Prostate gland (tissue), 2 donors: ENCODE measurements at regions not wholly inside any gene's neighbourhood (a gene's known extent, or its start where the extent isn't known, plus 50 kb on each side); places are given as distances from the start of the nearest gene placed in this dataset.

Experiments
- POLR2A ChIP-seq: fragments of 450-650 bp; IDR thresholded peaks from one replicate; pipeline ENCODE4 v1.6.1; 2016; ENCODE audit warnings: antibody characterized with exemption, mild to moderate bottlenecking
- POLR2AphosphoS5 ChIP-seq: sonication (generic); formaldehyde crosslinking; IDR thresholded peaks from one replicate; pipeline ENCODE4 v1.6.1; 2017; ENCODE audit warnings: antibody characterized with exemption
- TF ChIP-seq, protein P1 (sequence below), 4 experiments: fragments of 200-600 bp in 2 of 4; fragments of 450-650 bp in 2 of 4; sonication (generic) in 2 of 4; IDR thresholded peaks; 1 replicate in 3 of 4; 2 replicates in 1 of 4; pipeline ENCODE4 v1.5.1; 2016 to 2019; ENCODE audit warnings: antibody characterized with exemption in 4 of 4, mild to moderate bottlenecking in 2 of 4, moderate library complexity in 2 of 4

DNA sequence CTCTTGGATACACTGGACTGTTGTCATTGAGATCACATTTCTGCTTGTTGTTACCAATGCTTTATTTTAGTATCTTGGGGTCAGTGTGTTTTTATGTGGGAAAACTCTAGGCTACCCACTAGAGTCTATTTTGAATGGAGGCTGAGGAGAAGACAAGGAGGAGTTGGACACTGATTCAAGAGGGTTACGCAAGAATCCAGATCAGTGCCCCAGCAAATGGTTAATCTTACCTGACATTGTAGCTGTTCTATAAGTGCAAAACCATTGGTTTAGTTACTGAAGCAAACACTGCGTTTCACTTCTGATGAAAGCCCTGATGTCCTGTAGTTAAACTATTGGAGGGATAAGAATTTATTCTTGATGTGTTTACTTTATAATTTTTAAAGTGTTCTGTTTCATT lies 331.1 kb upstream of the NR3C2 start:
- TF ChIP-seq POLR2A (no peak), POLR2AphosphoS5 (no peak)
- TF ChIP-seq, protein P1, sequence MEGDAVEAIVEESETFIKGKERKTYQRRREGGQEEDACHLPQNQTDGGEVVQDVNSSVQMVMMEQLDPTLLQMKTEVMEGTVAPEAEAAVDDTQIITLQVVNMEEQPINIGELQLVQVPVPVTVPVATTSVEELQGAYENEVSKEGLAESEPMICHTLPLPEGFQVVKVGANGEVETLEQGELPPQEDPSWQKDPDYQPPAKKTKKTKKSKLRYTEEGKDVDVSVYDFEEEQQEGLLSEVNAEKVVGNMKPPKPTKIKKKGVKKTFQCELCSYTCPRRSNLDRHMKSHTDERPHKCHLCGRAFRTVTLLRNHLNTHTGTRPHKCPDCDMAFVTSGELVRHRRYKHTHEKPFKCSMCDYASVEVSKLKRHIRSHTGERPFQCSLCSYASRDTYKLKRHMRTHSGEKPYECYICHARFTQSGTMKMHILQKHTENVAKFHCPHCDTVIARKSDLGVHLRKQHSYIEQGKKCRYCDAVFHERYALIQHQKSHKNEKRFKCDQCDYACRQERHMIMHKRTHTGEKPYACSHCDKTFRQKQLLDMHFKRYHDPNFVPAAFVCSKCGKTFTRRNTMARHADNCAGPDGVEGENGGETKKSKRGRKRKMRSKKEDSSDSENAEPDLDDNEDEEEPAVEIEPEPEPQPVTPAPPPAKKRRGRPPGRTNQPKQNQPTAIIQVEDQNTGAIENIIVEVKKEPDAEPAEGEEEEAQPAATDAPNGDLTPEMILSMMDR (IDR thresholded peaks at IDR 0.05), result no peak
